ENCODE measurements at regions not wholly inside any gene's neighbourhood (a gene's known extent, or its start where the extent isn't known, plus 50 kb on each side); places are given as distances from the start of the nearest gene placed in this dataset.
"Not testable (repeated sequence)": the region's sequence is repeated elsewhere in the genome, so short reads cannot be mapped to it uniquely, and the experiment has no call there.

- Histone ChIP-seq H3K4me1 (no peaks in the 10 kb centered on the region), H3K36me3 (no peaks in the 10 kb centered on the region), H3K27ac (no peak overlapping the region), H3K27me3 (no peaks in the 10 kb centered on the region), H3K9me3 (no peaks in the 10 kb centered on the region), H3K4me3 (no peak overlapping the region)
- no peak for TF ChIP-seq POLR2AphosphoS5 (IDR thresholded peaks at IDR 0.05)
- no peak for TF ChIP-seq POLR2A (IDR thresholded peaks at IDR 0.05)
- TF ChIP-seq EP300 (IDR thresholded peaks at IDR 0.05), result no peak
- TF ChIP-seq CTCF (IDR thresholded peaks at IDR 0.05), result no peak
- no peak for ATAC-seq
- 100% methylated on average over 1 of the region's 2 CpGs; no CpG with 5 or more reads in 1 of the 2 donors for WGBS, 2 donors (ENCODE audit: low coverage in 1 of 2)
These were observed 420.6 kb upstream of the PABPC4L start for GRCh38 chr4:134622199-134622598.

- H3K27me3 ChIP-seq, H3K36me3 ChIP-seq, H3K4me3 ChIP-seq, H3K9me3 ChIP-seq, ATAC-seq, H3K4me1 ChIP-seq, H3K27ac ChIP-seq: not testable (repeated sequence)
- WGBS, 2 donors (ENCODE audit: low coverage in 1 of 2), result 58 to 69% methylated on average over 5 of the region's 5 CpGs
These were observed 420.1 kb upstream of the PABPC4L start for GRCh38 chr4:134621715-134622114.

- Histone ChIP-seq H3K36me3 (no peaks in the 10 kb centered on the region), H3K9me3 (no peaks in the 10 kb centered on the region), H3K4me3 (no peak overlapping the region), H3K27ac (no peak overlapping the region), H3K27me3 (no peaks in the 10 kb centered on the region), H3K4me1 (no peaks in the 10 kb centered on the region)
- ATAC-seq, result no peak
- WGBS, 2 donors (ENCODE audit: low coverage in 1 of 2), result 63% methylated on average over 1 of the region's 1 CpG; no CpG with 5 or more reads in 1 of the 2 donors
- TF ChIP-seq POLR2AphosphoS5 (IDR thresholded peaks at IDR 0.05) (no peak), EP300 (IDR thresholded peaks at IDR 0.05) (no peak), POLR2A (IDR thresholded peaks at IDR 0.05) (no peak), CTCF (IDR thresholded peaks at IDR 0.05) (no peak)
These were observed 409.4 kb upstream of the PABPC4L start for GRCh38 chr4:134610956-134611355.

- no peak overlapping the region for H3K4me3 ChIP-seq
- no peaks in the 10 kb centered on the region for H3K9me3 ChIP-seq
- no peaks in the 10 kb centered on the region for H3K27me3 ChIP-seq
- TF ChIP-seq EP300 (IDR thresholded peaks at IDR 0.05), result no peak
- no peak for TF ChIP-seq CTCF (IDR thresholded peaks at IDR 0.05)
- TF ChIP-seq POLR2AphosphoS5 (IDR thresholded peaks at IDR 0.05), result no peak
- no peak for TF ChIP-seq POLR2A (IDR thresholded peaks at IDR 0.05)
- no peaks in the 10 kb centered on the region for H3K4me1 ChIP-seq
- H3K36me3 ChIP-seq, result no peaks in the 10 kb centered on the region
- H3K27ac ChIP-seq, result no peak overlapping the region
- ATAC-seq, result no peak
- WGBS, 2 donors (ENCODE audit: low coverage in 1 of 2), result 54 to 86% methylated on average over 1 of the region's 1 CpG
These were observed 408.6 kb upstream of the PABPC4L start for GRCh38 chr4:134610172-134610571.

- no peaks in the 10 kb centered on the region for H3K27me3 ChIP-seq
- H3K4me1 ChIP-seq, result no peaks in the 10 kb centered on the region
- 40 to 88% methylated on average over 1 of the region's 1 CpG for WGBS, 2 donors (ENCODE audit: low coverage in 1 of 2)
- H3K4me3 ChIP-seq, result no peak overlapping the region
- ATAC-seq, result no peak
- H3K27ac ChIP-seq, result no peak overlapping the region
- no peaks in the 10 kb centered on the region for H3K9me3 ChIP-seq
- no peaks in the 10 kb centered on the region for H3K36me3 ChIP-seq
- TF ChIP-seq CTCF (IDR thresholded peaks at IDR 0.05) (no peak), POLR2AphosphoS5 (IDR thresholded peaks at IDR 0.05) (no peak), POLR2A (IDR thresholded peaks at IDR 0.05) (no peak), EP300 (IDR thresholded peaks at IDR 0.05) (no peak)
These were observed 400.1 kb upstream of the PABPC4L start for GRCh38 chr4:134601706-134602105.

Data from gastroesophageal sphincter (tissue), 4 donors.